HG02973 (cell line): ENCODE measurements at regions not wholly inside any gene's neighbourhood (a gene's known extent, or its start where the extent isn't known, plus 50 kb on each side); places are given as distances from the start of the nearest gene placed in this dataset.
"Not testable (repeated sequence)": the region's sequence is repeated elsewhere in the genome, so short reads cannot be mapped to it uniquely, and the experiment has no call there.

Experiments
- ATAC-seq: cut with Tn5 transposase; IDR thresholded peaks from one replicate; pipeline ENCODE4 v1.9.1; 2021; ENCODE audit warnings: moderate library complexity; ENCODE audit not compliant: unreplicated experiment

- ATAC-seq = no peak
Measured at GRCh38 chr6:87772597-87773530, 70.8 kb upstream of the AKIRIN2 start.

GRCh38 chr6:87767478-87767877 lies 65.4 kb upstream of the AKIRIN2 start:
- no peak for ATAC-seq

- ATAC-seq = no peak
Measured at GRCh38 chr6:87766211-87766610, 64.2 kb upstream of the AKIRIN2 start.

- no peak for ATAC-seq
Measured at GRCh38 chr6:87763901-87764300, 61.9 kb upstream of the AKIRIN2 start.

GRCh38 chr6:87763276-87763675 lies 61.2 kb upstream of the AKIRIN2 start:
- no peak for ATAC-seq

GRCh38 chr6:87762116-87762515 lies 60.1 kb upstream of the AKIRIN2 start:
- no peak for ATAC-seq

- no peak for ATAC-seq
Measured at GRCh38 chr6:87757792-87758191, 55.8 kb upstream of the AKIRIN2 start.

- peak; percentile 97 for ATAC-seq
Measured at GRCh38 chr6:87756858-87757257, 54.8 kb upstream of the AKIRIN2 start.

GRCh38 chr6:87755708-87756671 lies 54.0 kb upstream of the AKIRIN2 start:
- no peak for ATAC-seq

GRCh38 chr6:87754828-87755227 lies 52.8 kb upstream of the AKIRIN2 start:
- peak; percentile 42 for ATAC-seq

- ATAC-seq = no peak
Measured at GRCh38 chr6:87753131-87753685, 51.2 kb upstream of the AKIRIN2 start.

GRCh38 chr6:87752503-87752902 lies 50.5 kb upstream of the AKIRIN2 start:
- not testable (repeated sequence) for ATAC-seq
